K562 (cell line): ENCODE measurements at regions not wholly inside any gene's neighbourhood (a gene's known extent, or its start where the extent isn't known, plus 50 kb on each side); places are given as distances from the start of the nearest gene placed in this dataset.
A peak's percentile ranks its signal among the peaks of the same experiment; 100 is the strongest.

Experiments used
- CEBPB ChIP-seq: fragments of 450-650 bp; IDR thresholded peaks from 2 replicates; pipeline ENCODE4 v1.6.1; 2016; ENCODE audit warnings: missing genetic modification characterization, missing compliant biosample characterization
- DLX4 ChIP-seq: fragments of 250-450 bp; sonication (Bioruptor Pico); IDR thresholded peaks from 2 replicates; pipeline ENCODE4 v1.6.1; 2021; ENCODE audit warnings: mild to moderate bottlenecking
- ESRRB ChIP-seq: fragments of 250-450 bp; sonication (Bioruptor Pico); IDR thresholded peaks from 2 replicates; pipeline ENCODE4 v1.5.0; 2020; ENCODE audit warnings: mild to moderate bottlenecking, moderate library complexity, borderline replicate concordance
- NR3C1 ChIP-seq: sonication (generic); formaldehyde crosslinking; IDR thresholded peaks from 2 replicates; pipeline ENCODE4 v1.8.1; 2022; ENCODE audit warnings: missing genetic modification reagents
- SREBF1 ChIP-seq: fragments of 150-350 bp; IDR thresholded peaks from 2 replicates; pipeline ENCODE4 v1.6.1; 2014; ENCODE audit warnings: antibody characterized with exemption, low read depth, low read length, borderline replicate concordance
- TCF7L2 ChIP-seq: fragments of 150-350 bp; IDR thresholded peaks from 2 replicates; pipeline ENCODE4 v1.6.1; 2016; ENCODE audit warnings: low read depth, mild to moderate bottlenecking, low read length, moderate library complexity
- TEAD1 ChIP-seq, 2 experiments: fragments of 450-650 bp in 1 of 2; sonication (generic) in 1 of 2; formaldehyde crosslinking; IDR thresholded peaks; 2 replicates each; pipeline versions ENCODE4 v1.4.0 to v1.8.0; 2020 to 2022; ENCODE audit warnings: mild to moderate bottlenecking in 2 of 2, missing genetic modification reagents in 1 of 2
- ZBTB40 ChIP-seq, 2 experiments: fragments of 450-650 bp in 1 of 2; sonication (generic) in 1 of 2; formaldehyde crosslinking in 1 of 2; IDR thresholded peaks; 2 replicates each; pipeline versions ENCODE4 v1.7.1 to v1.9.0; 2016 to 2022; ENCODE audit warnings: inconsistent platforms in 1 of 2, mild to moderate bottlenecking in 1 of 2, missing genetic modification reagents in 1 of 2
- TF ChIP-seq, protein P1 (sequence below): fragments of 450-650 bp; IDR thresholded peaks from one replicate; pipeline ENCODE4 v1.6.1; 2018; ENCODE audit warnings: mild to moderate bottlenecking, moderate library complexity; ENCODE audit not compliant: partially characterized antibody
- TF ChIP-seq, protein P2 (sequence below): fragments of 200-400 bp; formaldehyde crosslinking; IDR thresholded peaks from 2 replicates; pipeline ENCODE4 v1.6.1; 2017; ENCODE audit warnings: mild to moderate bottlenecking, low read depth, low read length, moderate library complexity

- TF ChIP-seq ZBTB40 (IDR thresholded peaks at IDR 0.05) = no peak; the same call in 1 of the 2 replicates
- TF ChIP-seq ZBTB40 (CRISPR knock-in tag; IDR thresholded peaks at IDR 0.05) = no peak
- no peak for TF ChIP-seq CEBPB (tag)
- TF ChIP-seq ESRRB = no peak
- no peak for TF ChIP-seq TCF7L2
- TF ChIP-seq TEAD1 (CRISPR knock-in tag; IDR thresholded peaks at IDR 0.05) = peak in 1 of 2 experiments; percentile 97; a peak in 2 of 4 replicates
- TF ChIP-seq, protein P1, sequence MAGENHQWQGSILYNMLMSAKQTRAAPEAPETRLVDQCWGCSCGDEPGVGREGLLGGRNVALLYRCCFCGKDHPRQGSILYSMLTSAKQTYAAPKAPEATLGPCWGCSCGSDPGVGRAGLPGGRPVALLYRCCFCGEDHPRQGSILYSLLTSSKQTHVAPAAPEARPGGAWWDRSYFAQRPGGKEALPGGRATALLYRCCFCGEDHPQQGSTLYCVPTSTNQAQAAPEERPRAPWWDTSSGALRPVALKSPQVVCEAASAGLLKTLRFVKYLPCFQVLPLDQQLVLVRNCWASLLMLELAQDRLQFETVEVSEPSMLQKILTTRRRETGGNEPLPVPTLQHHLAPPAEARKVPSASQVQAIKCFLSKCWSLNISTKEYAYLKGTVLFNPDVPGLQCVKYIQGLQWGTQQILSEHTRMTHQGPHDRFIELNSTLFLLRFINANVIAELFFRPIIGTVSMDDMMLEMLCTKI = no peak
- TF ChIP-seq, protein P2, sequence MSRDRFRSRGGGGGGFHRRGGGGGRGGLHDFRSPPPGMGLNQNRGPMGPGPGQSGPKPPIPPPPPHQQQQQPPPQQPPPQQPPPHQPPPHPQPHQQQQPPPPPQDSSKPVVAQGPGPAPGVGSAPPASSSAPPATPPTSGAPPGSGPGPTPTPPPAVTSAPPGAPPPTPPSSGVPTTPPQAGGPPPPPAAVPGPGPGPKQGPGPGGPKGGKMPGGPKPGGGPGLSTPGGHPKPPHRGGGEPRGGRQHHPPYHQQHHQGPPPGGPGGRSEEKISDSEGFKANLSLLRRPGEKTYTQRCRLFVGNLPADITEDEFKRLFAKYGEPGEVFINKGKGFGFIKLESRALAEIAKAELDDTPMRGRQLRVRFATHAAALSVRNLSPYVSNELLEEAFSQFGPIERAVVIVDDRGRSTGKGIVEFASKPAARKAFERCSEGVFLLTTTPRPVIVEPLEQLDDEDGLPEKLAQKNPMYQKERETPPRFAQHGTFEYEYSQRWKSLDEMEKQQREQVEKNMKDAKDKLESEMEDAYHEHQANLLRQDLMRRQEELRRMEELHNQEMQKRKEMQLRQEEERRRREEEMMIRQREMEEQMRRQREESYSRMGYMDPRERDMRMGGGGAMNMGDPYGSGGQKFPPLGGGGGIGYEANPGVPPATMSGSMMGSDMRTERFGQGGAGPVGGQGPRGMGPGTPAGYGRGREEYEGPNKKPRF = no peak
- no peak for TF ChIP-seq SREBF1
- no peak for TF ChIP-seq DLX4 (CRISPR knock-in tag)
- TF ChIP-seq NR3C1 (CRISPR knock-in tag) = no peak
Measured at GRCh38 chr5:91291628-91292569, 91.2 kb downstream of the ARRDC3 start (continued).
